Kidney (tissue), 13 donors: ENCODE measurements at regions not wholly inside any gene's neighbourhood (a gene's known extent, or its start where the extent isn't known, plus 50 kb on each side); places are given as distances from the start of the nearest gene placed in this dataset.

Experiments
- DNase-seq, 5 donors: peaks; one replicate each; pipeline ENCODE4 v3.0.0-alpha.2; 2013 to 2020
- FAIRE-seq: peaks from 2 replicates; lab custom pipeline; 2012; peaks lifted over from hg19 to GRCh38; lab: Jason Lieb, UNC
- H3K27ac ChIP-seq, 2 donors: one replicate each; pipeline ENCODE4 v1.7.0; 2013; ENCODE audit warnings: low read depth in 2 of 2, low read length in 2 of 2, inconsistent platforms in 1 of 2
- H3K27me3 ChIP-seq: one replicate; pipeline ENCODE4 v1.7.1; 2013; ENCODE audit warnings: low read length, inconsistent platforms; ENCODE audit not compliant: control insufficient read depth, insufficient read depth
- H3K36me3 ChIP-seq, 3 donors: one replicate each; pipeline versions ENCODE4 v1.7.0 to v1.7.1; 2013; ENCODE audit warnings: low read length in 3 of 3, control low read depth in 1 of 3, inconsistent platforms in 1 of 3; ENCODE audit not compliant: insufficient read depth in 3 of 3, control insufficient read depth in 2 of 3
- H3K4me1 ChIP-seq, 3 donors: one replicate each; pipeline versions ENCODE4 v1.7.0 to v1.7.1; 2013; ENCODE audit warnings: low read length in 3 of 3, inconsistent platforms in 1 of 3, low read depth in 1 of 3; ENCODE audit not compliant: control insufficient read depth in 2 of 3, insufficient read depth in 2 of 3
- H3K4me3 ChIP-seq, 3 donors: one replicate each; pipeline versions ENCODE4 v1.7.0 to v1.8.1; 2013; ENCODE audit warnings: low read length in 3 of 3, control low read depth in 1 of 3, inconsistent platforms in 1 of 3
- H3K9ac ChIP-seq, 3 donors: one replicate each; pipeline versions ENCODE4 v1.7.0 to v1.7.1; 2013; ENCODE audit warnings: low read length in 3 of 3, control low read depth in 1 of 3, inconsistent platforms in 1 of 3
- H3K9me3 ChIP-seq, 3 donors: one replicate each; pipeline versions ENCODE4 v1.7.0 to v1.7.1; 2013; ENCODE audit warnings: low read length in 3 of 3, control low read depth in 1 of 3, inconsistent platforms in 1 of 3; ENCODE audit not compliant: control insufficient read depth in 2 of 3, insufficient read depth in 1 of 3
- CTCF ChIP-seq: IDR thresholded peaks from 3 replicates; pipeline ENCODE4 v1.5.1; 2012; ENCODE audit warnings: mild to moderate bottlenecking, moderate library complexity, borderline replicate concordance; ENCODE audit not compliant: insufficient read depth; ENCODE audit errors: extremely low read depth
- intact Hi-C: fragments of 100-400 bp; cut with DNase I; formaldehyde crosslinking; loops from one replicate; pipeline ENCODE4 v1.11.1; 2022
- donor health status: control.
- donor health status: control.
- donor health status: control.
- donor health status: control.
- donor health status: control.
- donor health status: DM: yes; HTN: yes; CAD: no.
- donor health status: Normal renal cell carcinoma (clear cell type).

GRCh38 chr4:145279122-145279960, 99.0 kb upstream of the OTUD4 start:
- Histone ChIP-seq H3K27me3 (no peaks in the 10 kb centered on the region), H3K9ac (no peak overlapping the region), H3K36me3 (no peaks in the 10 kb centered on the region), H3K4me3 (no peak overlapping the region), H3K4me1 (no peaks in the 10 kb centered on the region), H3K9me3 (no peaks in the 10 kb centered on the region), H3K27ac (no peak overlapping the region)
- intact Hi-C loops, result no loop called here
- TF ChIP-seq CTCF, result no peak
- no peak for FAIRE-seq
- peak in 1 of 5 donors; percentile 22 for DNase-seq

GRCh38 chr4:145278341-145279121, 98.1 kb upstream of the OTUD4 start:
- intact Hi-C loops, result no loop called here
- FAIRE-seq, result no peak
- no peak overlapping the region for H3K9ac ChIP-seq

GRCh38 chr4:145277011-145277410, 96.6 kb upstream of the OTUD4 start:
- no peaks in the 10 kb centered on the region for H3K9me3 ChIP-seq
- intact Hi-C loops, result no loop called here
- no peak for FAIRE-seq

More at GRCh38 chr4:145278341-145279121, 98.1 kb upstream of the OTUD4 start:
- peak in 1 of 5 donors; percentile 4 for DNase-seq
- no peaks in the 10 kb centered on the region for H3K9me3 ChIP-seq
- H3K27me3 ChIP-seq, result no peaks in the 10 kb centered on the region
- no peaks in the 10 kb centered on the region for H3K4me1 ChIP-seq
- no peak for TF ChIP-seq CTCF
- H3K4me3 ChIP-seq, result no peak overlapping the region
- H3K36me3 ChIP-seq, result no peaks in the 10 kb centered on the region
- H3K27ac ChIP-seq, result no peak overlapping the region

More at GRCh38 chr4:145277011-145277410, 96.6 kb upstream of the OTUD4 start:
- Histone ChIP-seq H3K36me3 (no peaks in the 10 kb centered on the region), H3K27me3 (no peaks in the 10 kb centered on the region), H3K4me3 (no peak overlapping the region), H3K9ac (no peak overlapping the region), H3K4me1 (no peaks in the 10 kb centered on the region), H3K27ac (no peak overlapping the region)
- DNase-seq, result no peak
- TF ChIP-seq CTCF, result no peak
